ENCODE measurements at regions not wholly inside any gene's neighbourhood (a gene's known extent, or its start where the extent isn't known, plus 50 kb on each side); places are given as distances from the start of the nearest gene placed in this dataset.

DNA sequence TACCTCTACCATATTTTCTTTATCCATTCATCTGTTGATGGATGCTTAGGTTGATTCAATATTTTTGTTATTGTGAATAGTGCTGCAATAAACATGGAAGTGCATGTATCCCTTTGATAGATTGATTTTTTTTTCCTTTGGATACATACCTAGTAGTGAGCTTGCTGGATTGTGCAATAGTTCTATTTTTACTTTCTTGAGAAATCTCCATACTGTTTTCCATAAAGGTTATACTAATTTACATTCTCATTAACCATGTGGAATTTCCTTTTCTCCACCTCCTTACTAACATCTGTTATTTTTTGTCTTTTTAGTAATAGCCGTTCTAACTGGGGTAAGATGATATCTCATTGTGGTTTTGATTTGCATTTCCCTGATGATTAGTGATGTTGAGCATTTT, 124.6 kb upstream of the TOX3 start:
- no peaks in the 10 kb centered on the region for H3K79me1 ChIP-seq (ENCODE audit: low read depth, low read length)
- no peak overlapping the region for H2BK12ac ChIP-seq (ENCODE audit: low read depth, low read length)
- H4K5ac ChIP-seq (ENCODE audit: insufficient read length, low read depth, low read length): no peak overlapping the region
- H2AK5ac ChIP-seq (ENCODE audit: low read depth, low read length): no peak overlapping the region
- no peak overlapping the region for H3K9ac ChIP-seq (replicated peaks in 1 of 4; ENCODE audit: extremely low read depth in 1 of 4, low read depth in 3 of 4, low read length in 3 of 4)
- H3K27ac ChIP-seq (ENCODE audit: low read depth, low read length): no peak overlapping the region
- H4K20me1 ChIP-seq (replicated peaks in 1 of 2; ENCODE audit: control insufficient read depth in 1 of 2, insufficient read depth in 2 of 2, low read length in 2 of 2): no peaks in the 10 kb centered on the region
- 96% methylated on average over 1 of the region's 1 CpG; no CpG with 5 or more reads in 1 of the 2 experiments for WGBS, 2 experiments (ENCODE audit: extremely low coverage in 1 of 2, insufficient coverage in 1 of 2, insufficient read length in 1 of 2, insufficient replicate concordance in 2 of 2, low coverage in 1 of 2, low lambda C conversion rate in 2 of 2, missing lambda C conversion rate in 1 of 2)
- H2BK5ac ChIP-seq (ENCODE audit: low read depth, low read length): no peak overlapping the region
- H3K23ac ChIP-seq (ENCODE audit: insufficient read length): no peak overlapping the region
- H4K8ac ChIP-seq (ENCODE audit: extremely low read depth, insufficient read depth, low read length): no peak overlapping the region
- H4K91ac ChIP-seq (replicated peaks; ENCODE audit: insufficient read length, low read length): no peak overlapping the region
- CTCF ChIA-PET (ENCODE audit: partially characterized antibody): no interaction called here
- no peak overlapping the region for H2AFZ ChIP-seq (ENCODE audit: low read length)
- no peak overlapping the region for H3K56ac ChIP-seq (replicated peaks; ENCODE audit: insufficient read length, low read depth, low read length)
- H3K4ac ChIP-seq (replicated peaks; ENCODE audit: insufficient read length, low read depth, low read length): no peak overlapping the region
- H2BK20ac ChIP-seq (ENCODE audit: low read length): no peak overlapping the region
- H2BK120ac ChIP-seq (replicated peaks; ENCODE audit: low read depth, low read length): no peak overlapping the region
- H2BK15ac ChIP-seq (ENCODE audit: low read length): no peak overlapping the region
- H3K18ac ChIP-seq (ENCODE audit: extremely low read depth, low read length): no peak overlapping the region
- no peak overlapping the region for H3K4me3 ChIP-seq (ENCODE audit: extremely low read depth in 1 of 4, insufficient read depth in 2 of 4, low read depth in 3 of 4, low read length in 4 of 4)
- no peaks in the 10 kb centered on the region for H3K9me3 ChIP-seq (ENCODE audit: insufficient read depth in 2 of 2, low read depth in 1 of 2, low read length in 1 of 2)
- FAIRE-seq (no peak), DNase-seq (ENCODE audit: low read depth in 1 of 2, low spot score in 2 of 2) (no peak)
- H3K14ac ChIP-seq (ENCODE audit: insufficient read length): no peak overlapping the region
- H3K36me3 ChIP-seq (ENCODE audit: control insufficient read depth in 2 of 4, insufficient read depth in 4 of 4, low read length in 3 of 4): no peaks in the 10 kb centered on the region
- no peaks in the 10 kb centered on the region for H3K23me2 ChIP-seq (ENCODE audit: low read depth, low read length)
- H3K27me3 ChIP-seq (replicated peaks in 1 of 4; ENCODE audit: control insufficient read depth in 3 of 4, extremely low read depth in 1 of 4, insufficient read depth in 3 of 4, low read length in 3 of 4): no peaks in the 10 kb centered on the region
- no peaks in the 10 kb centered on the region for H3K79me2 ChIP-seq (ENCODE audit: control insufficient read depth in 1 of 2, insufficient read depth in 2 of 2, low read length in 2 of 2)
- POLR2A ChIA-PET (ENCODE audit: partially characterized antibody): no interaction called here
- TF ChIP-seq TBP (IDR thresholded peaks at IDR 0.05; ENCODE audit: low read depth, low read length) (no peak), CEBPB (IDR thresholded peaks at IDR 0.05; ENCODE audit: low read depth, low read length) (peak; percentile 16; the same call in 1 of the 2 replicates)
- no peaks in the 10 kb centered on the region for H3K4me1 ChIP-seq (replicated peaks in 1 of 4; ENCODE audit: control insufficient read depth in 3 of 4, insufficient read depth in 4 of 4, low read length in 3 of 4)
- no peak overlapping the region for H3K4me2 ChIP-seq (ENCODE audit: insufficient read depth in 1 of 2, low read depth in 2 of 2, low read length in 2 of 2)
